A549 (cell line): ENCODE measurements at regions not wholly inside any gene's neighbourhood (a gene's known extent, or its start where the extent isn't known, plus 50 kb on each side); places are given as distances from the start of the nearest gene placed in this dataset.

Experiments used
- ATAC-seq, 2 experiments: fragments of 200-7000 bp in 1 of 2; fragments of >200 bp in 1 of 2; cut with Nextera tagmentation in 1 of 2; cut with Tn5 transposase in 1 of 2; 3 replicates each; pipeline versions ENCODE4 v1.8.0 to v1.9.1; 2018 to 2020; ENCODE audit warnings: mild to moderate bottlenecking in 1 of 2, moderate library complexity in 1 of 2
- CTCF ChIA-PET: fragments of 300-600 bp; sonication (Branson Sonifier 250); formaldehyde crosslinking; extraction: SDS; loops from one replicate; lab custom pipeline; 2021; ENCODE audit warnings: antibody characterized with exemption, inconsistent platforms; lab: Yijun Ruan, JAX
- POLR2A ChIA-PET: fragments of 350-600 bp; formaldehyde crosslinking; extraction: SDS; loops from one replicate; lab custom pipeline; 2021; ENCODE audit warnings: antibody characterized with exemption, inconsistent platforms; lab: Yijun Ruan, JAX
- DNase-seq, 2 experiments: peaks; one replicate each; pipeline versions ENCODE4 v3.0.0 to v3.0.0-alpha.2; 2011 to 2016; ENCODE audit warnings: low read depth in 1 of 2, low spot score in 1 of 2
- FAIRE-seq: peaks from 2 replicates; lab custom pipeline; 2011; peaks lifted over from hg19 to GRCh38; lab: Jason Lieb, UNC
- H3K27ac ChIP-seq, 2 experiments: fragments of >200 bp; sonication (Bioruptor Twin); formaldehyde crosslinking; 3 replicates each; pipeline ENCODE4 v1.5.1; 2016 to 2017
- H3K4me1 ChIP-seq: fragments of >200 bp; sonication (Bioruptor Twin); formaldehyde crosslinking; 3 replicates; pipeline ENCODE4 v1.6.1; 2016
- H3K4me2 ChIP-seq: fragments of >200 bp; sonication (Bioruptor Twin); formaldehyde crosslinking; 3 replicates; pipeline ENCODE4 v1.6.1; 2016
- H3K4me3 ChIP-seq: fragments of >200 bp; sonication (Bioruptor Twin); formaldehyde crosslinking; 3 replicates; pipeline ENCODE4 v1.5.1; 2016
- H3K9me3 ChIP-seq: fragments of >200 bp; sonication (Bioruptor Twin); formaldehyde crosslinking; 3 replicates; pipeline ENCODE4 v1.6.1; 2016
- BHLHE40 ChIP-seq: IDR thresholded peaks from 2 replicates; pipeline ENCODE4 v1.6.1; 2012; ENCODE audit warnings: low read depth, low read length, inconsistent platforms
- CBX2 ChIP-seq: fragments of 200-600 bp; sonication (generic); IDR thresholded peaks from 2 replicates; pipeline ENCODE4 v1.6.1; 2016; ENCODE audit warnings: low read depth, mild to moderate bottlenecking, borderline replicate concordance
- CBX8 ChIP-seq: fragments of 200-600 bp; sonication (generic); IDR thresholded peaks from 2 replicates; pipeline ENCODE4 v1.6.1; 2016
- CEBPB ChIP-seq, 2 experiments: fragments of >200 bp in 1 of 2; sonication (Bioruptor Twin) in 1 of 2; formaldehyde crosslinking in 1 of 2; IDR thresholded peaks; 2 replicates each; pipeline ENCODE4 v1.6.1; 2012 to 2016
- CHD2 ChIP-seq: fragments of 150-350 bp; IDR thresholded peaks from 2 replicates; pipeline ENCODE4 v1.6.1; 2014; ENCODE audit warnings: low read length; ENCODE audit not compliant: partially characterized antibody
- EP300 ChIP-seq, 2 experiments: fragments of >200 bp; sonication (Bioruptor Twin); formaldehyde crosslinking; IDR thresholded peaks; 2 replicates in 1 of 2; 3 replicates in 1 of 2; pipeline ENCODE4 v1.6.1; 2016 to 2017
- FOSB ChIP-seq: fragments of 250-450 bp; sonication (Bioruptor Pico); IDR thresholded peaks from 2 replicates; pipeline ENCODE4 v1.5.0; 2020; ENCODE audit warnings: mild to moderate bottlenecking, moderate library complexity
- FOSL2 ChIP-seq, 2 experiments: fragments of 450-650 bp in 1 of 2; fragments of >200 bp in 1 of 2; sonication (Bioruptor Twin) in 1 of 2; formaldehyde crosslinking; IDR thresholded peaks; 2 replicates each; pipeline versions ENCODE4 v1.5.0 to v1.6.1; 2016 to 2020; ENCODE audit warnings: mild to moderate bottlenecking in 1 of 2, moderate library complexity in 1 of 2
- FOXS1 ChIP-seq: fragments of 250-450 bp; sonication (Bioruptor Pico); IDR thresholded peaks from 2 replicates; pipeline ENCODE4 v1.5.0; 2020; ENCODE audit warnings: mild to moderate bottlenecking, moderate library complexity
- GATA3 ChIP-seq: IDR thresholded peaks from 2 replicates; pipeline ENCODE4 v1.6.1; 2012; ENCODE audit warnings: borderline replicate concordance
- HDAC2 ChIP-seq: fragments of 200-600 bp; sonication (generic); IDR thresholded peaks from 2 replicates; pipeline ENCODE4 v1.6.1; 2016
- HOXB13 ChIP-seq: fragments of 250-450 bp; sonication (Bioruptor Pico); IDR thresholded peaks from 2 replicates; pipeline ENCODE4 v1.5.0; 2020; ENCODE audit warnings: low read depth, mild to moderate bottlenecking, moderate library complexity
- JUN ChIP-seq, 2 experiments: fragments of >200 bp; sonication (Bioruptor Twin); formaldehyde crosslinking; IDR thresholded peaks; 2 replicates in 1 of 2; 3 replicates in 1 of 2; pipeline ENCODE4 v1.6.1; 2016 to 2017
- JUNB ChIP-seq: fragments of >200 bp; sonication (Bioruptor Twin); formaldehyde crosslinking; IDR thresholded peaks from 2 replicates; pipeline ENCODE4 v1.6.1; 2016
- MAFK ChIP-seq: fragments of 450-650 bp; IDR thresholded peaks from 2 replicates; pipeline ENCODE4 v1.6.1; 2014; ENCODE audit not compliant: partially characterized antibody
- MAZ ChIP-seq: fragments of 150-350 bp; IDR thresholded peaks from 2 replicates; pipeline ENCODE4 v1.6.1; 2014; ENCODE audit warnings: antibody characterized with exemption, low read depth, low read length, borderline replicate concordance
- MYC ChIP-seq: IDR thresholded peaks from 2 replicates; pipeline ENCODE4 v1.6.1; 2012; ENCODE audit warnings: mild to moderate bottlenecking, inconsistent platforms, low read length, improper control_type of control experiment, borderline replicate concordance
- NPAS2 ChIP-seq: fragments of 250-450 bp; sonication (Bioruptor Pico); IDR thresholded peaks from 2 replicates; pipeline ENCODE4 v1.8.0; 2022; ENCODE audit warnings: mild to moderate bottlenecking, moderate library complexity, borderline replicate concordance
- RAD21 ChIP-seq, 2 experiments: fragments of >200 bp in 1 of 2; sonication (Bioruptor Twin) in 1 of 2; formaldehyde crosslinking in 1 of 2; IDR thresholded peaks in 1 of 2; conservative IDR thresholded peaks in 1 of 2; 2 replicates in 1 of 2; 3 replicates in 1 of 2; pipeline ENCODE4 v1.6.1; 2012 to 2018; ENCODE audit warnings: inconsistent platforms in 1 of 2
- RARB ChIP-seq: fragments of 250-450 bp; sonication (Bioruptor Pico); IDR thresholded peaks from 2 replicates; pipeline ENCODE4 v1.8.0; 2021; ENCODE audit warnings: mild to moderate bottlenecking, moderate library complexity
- RFX5 ChIP-seq: fragments of 450-650 bp; IDR thresholded peaks from 2 replicates; pipeline ENCODE4 v1.7.1; 2014; ENCODE audit warnings: antibody characterized with exemption, mild to moderate bottlenecking, moderate library complexity
- SMC3 ChIP-seq: fragments of >200 bp; sonication (Bioruptor Twin); formaldehyde crosslinking; IDR thresholded peaks from 3 replicates; pipeline ENCODE4 v1.6.1; 2018; ENCODE audit warnings: inconsistent platforms
- TFCP2L1 ChIP-seq: fragments of 250-450 bp; sonication (Bioruptor Pico); IDR thresholded peaks from 2 replicates; pipeline ENCODE4 v1.5.0; 2021; ENCODE audit warnings: mild to moderate bottlenecking
- TP53 ChIP-seq: fragments of 250-450 bp; sonication (Bioruptor Pico); IDR thresholded peaks from 2 replicates; pipeline ENCODE4 v1.5.0; 2021; ENCODE audit warnings: mild to moderate bottlenecking, moderate library complexity
- ZC3H11A ChIP-seq: fragments of 450-650 bp; IDR thresholded peaks from 2 replicates; pipeline ENCODE4 v1.6.1; 2014; ENCODE audit warnings: antibody characterized with exemption, mild to moderate bottlenecking
- ZFP36 ChIP-seq: fragments of 450-650 bp; IDR thresholded peaks from 2 replicates; pipeline ENCODE4 v1.6.1; 2014; ENCODE audit warnings: borderline replicate concordance; ENCODE audit not compliant: partially characterized antibody
- ZNF302 ChIP-seq: fragments of 250-450 bp; sonication (Bioruptor Pico); IDR thresholded peaks from 2 replicates; pipeline ENCODE4 v1.9.0; 2021; ENCODE audit warnings: inconsistent platforms, mild to moderate bottlenecking, moderate library complexity
- ZSCAN20 ChIP-seq: fragments of 250-450 bp; sonication (Bioruptor Pico); IDR thresholded peaks from 2 replicates; pipeline ENCODE4 v1.8.0; 2022; ENCODE audit warnings: mild to moderate bottlenecking, moderate library complexity
- WGBS: methylation state at CpG from one replicate; pipeline ENCODE4 v1.1.6; 2017; ENCODE audit errors: missing lambda C conversion rate; 5-methylcytosine and 5-hydroxymethylcytosine counted together
- TF ChIP-seq, protein P1 (sequence below): fragments of >200 bp; sonication (Bioruptor Twin); formaldehyde crosslinking; IDR thresholded peaks from 3 replicates; pipeline ENCODE4 v1.5.1; 2016
- TF ChIP-seq, protein P2 (sequence below): fragments of >200 bp; sonication (Bioruptor Twin); formaldehyde crosslinking; IDR thresholded peaks from 3 replicates; pipeline ENCODE4 v1.6.1; 2016
- TF ChIP-seq, protein P3 (sequence below): fragments of 250-450 bp; sonication (Bioruptor Pico); IDR thresholded peaks from 2 replicates; pipeline ENCODE4 v1.5.0; 2020; ENCODE audit warnings: low read depth, mild to moderate bottlenecking, moderate library complexity

DNA sequence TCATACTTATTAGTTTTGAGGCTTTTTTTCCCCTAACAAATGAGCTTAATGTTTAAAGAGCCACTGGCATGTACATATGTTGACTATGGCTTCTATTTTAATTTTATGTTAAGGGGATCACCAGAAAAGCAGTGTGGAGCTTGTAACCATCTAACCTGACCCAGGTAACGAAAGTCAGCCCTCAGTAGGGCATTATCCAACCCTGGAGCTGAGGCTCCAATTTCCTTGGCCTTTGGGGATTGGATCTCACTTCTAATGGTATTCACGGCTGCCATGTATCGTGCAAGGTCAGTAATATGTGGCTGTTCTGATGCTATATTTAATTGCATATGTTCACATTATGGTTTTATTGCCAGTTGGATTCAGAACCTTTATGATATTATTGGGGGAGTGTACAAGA lies 75.2 kb upstream of the CCSER1 start:
- TF ChIP-seq, protein P1, sequence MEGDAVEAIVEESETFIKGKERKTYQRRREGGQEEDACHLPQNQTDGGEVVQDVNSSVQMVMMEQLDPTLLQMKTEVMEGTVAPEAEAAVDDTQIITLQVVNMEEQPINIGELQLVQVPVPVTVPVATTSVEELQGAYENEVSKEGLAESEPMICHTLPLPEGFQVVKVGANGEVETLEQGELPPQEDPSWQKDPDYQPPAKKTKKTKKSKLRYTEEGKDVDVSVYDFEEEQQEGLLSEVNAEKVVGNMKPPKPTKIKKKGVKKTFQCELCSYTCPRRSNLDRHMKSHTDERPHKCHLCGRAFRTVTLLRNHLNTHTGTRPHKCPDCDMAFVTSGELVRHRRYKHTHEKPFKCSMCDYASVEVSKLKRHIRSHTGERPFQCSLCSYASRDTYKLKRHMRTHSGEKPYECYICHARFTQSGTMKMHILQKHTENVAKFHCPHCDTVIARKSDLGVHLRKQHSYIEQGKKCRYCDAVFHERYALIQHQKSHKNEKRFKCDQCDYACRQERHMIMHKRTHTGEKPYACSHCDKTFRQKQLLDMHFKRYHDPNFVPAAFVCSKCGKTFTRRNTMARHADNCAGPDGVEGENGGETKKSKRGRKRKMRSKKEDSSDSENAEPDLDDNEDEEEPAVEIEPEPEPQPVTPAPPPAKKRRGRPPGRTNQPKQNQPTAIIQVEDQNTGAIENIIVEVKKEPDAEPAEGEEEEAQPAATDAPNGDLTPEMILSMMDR: no peak
- TF ChIP-seq FOSB (no peak), BHLHE40 (no peak), MAZ (no peak), HDAC2 (no peak), JUNB (no peak), MAFK (no peak), RARB (CRISPR knock-in tag) (no peak), ZC3H11A (no peak), FOXS1 (CRISPR knock-in tag) (no peak), HOXB13 (no peak), CHD2 (no peak)
- no peak overlapping the region for H3K4me3 ChIP-seq
- H3K4me2 ChIP-seq: no peak overlapping the region
- ChIA-PET POLR2A (no interaction called here), CTCF (no interaction called here)
- no peak overlapping the region for H3K27ac ChIP-seq
- FAIRE-seq (no peak), DNase-seq (no peak), ATAC-seq (no peak)
- no peaks in the 10 kb centered on the region for H3K4me1 ChIP-seq
- 45% methylated on average over 3 of the region's 3 CpGs for WGBS
- H3K9me3 ChIP-seq: no peaks in the 10 kb centered on the region

DNA sequence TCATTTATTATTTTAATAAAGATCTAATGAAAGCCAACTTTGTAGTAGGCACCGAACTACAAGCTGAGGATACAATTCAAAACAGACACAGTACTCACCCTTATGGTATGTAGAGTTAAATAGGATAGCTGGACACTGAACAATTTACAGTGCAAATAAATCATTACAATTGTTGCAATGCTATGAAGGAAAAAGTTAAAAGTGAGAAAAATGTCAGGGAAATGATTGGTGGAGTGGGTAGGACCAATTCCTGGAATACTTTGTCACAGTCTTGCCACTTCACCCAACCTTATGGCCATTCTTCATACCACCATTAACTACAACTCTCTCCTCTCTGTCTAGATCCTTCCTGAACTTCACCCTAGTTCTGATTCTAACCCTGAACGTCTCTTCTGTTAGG lies 70.1 kb upstream of the CCSER1 start:
- 8% methylated on average over 2 of the region's 2 CpGs for WGBS
- Histone ChIP-seq H3K27ac (no peak overlapping the region), H3K4me3 (no peak overlapping the region), H3K4me2 (no peak overlapping the region), H3K9me3 (no peaks in the 10 kb centered on the region), H3K4me1 (no peaks in the 10 kb centered on the region)
- POLR2A ChIA-PET: no interaction called here
- DNase-seq: no peak
- FAIRE-seq: no peak
- CTCF ChIA-PET: no interaction called here
- TF ChIP-seq JUNB: no peak
- TF ChIP-seq EP300 (IDR thresholded peaks at IDR 0.05): no peak
- TF ChIP-seq, protein P2, sequence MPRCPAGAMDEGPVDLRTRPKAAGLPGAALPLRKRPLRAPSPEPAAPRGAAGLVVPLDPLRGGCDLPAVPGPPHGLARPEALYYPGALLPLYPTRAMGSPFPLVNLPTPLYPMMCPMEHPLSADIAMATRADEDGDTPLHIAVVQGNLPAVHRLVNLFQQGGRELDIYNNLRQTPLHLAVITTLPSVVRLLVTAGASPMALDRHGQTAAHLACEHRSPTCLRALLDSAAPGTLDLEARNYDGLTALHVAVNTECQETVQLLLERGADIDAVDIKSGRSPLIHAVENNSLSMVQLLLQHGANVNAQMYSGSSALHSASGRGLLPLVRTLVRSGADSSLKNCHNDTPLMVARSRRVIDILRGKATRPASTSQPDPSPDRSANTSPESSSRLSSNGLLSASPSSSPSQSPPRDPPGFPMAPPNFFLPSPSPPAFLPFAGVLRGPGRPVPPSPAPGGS: no peak
- no peak for TF ChIP-seq CBX2
- TF ChIP-seq CBX8: no peak
- no peak for TF ChIP-seq RAD21 (conservative IDR thresholded peaks at IDR 0.05 in 1 of 2, IDR thresholded peaks at IDR 0.05 in 1 of 2)
- no peak for ATAC-seq

DNA sequence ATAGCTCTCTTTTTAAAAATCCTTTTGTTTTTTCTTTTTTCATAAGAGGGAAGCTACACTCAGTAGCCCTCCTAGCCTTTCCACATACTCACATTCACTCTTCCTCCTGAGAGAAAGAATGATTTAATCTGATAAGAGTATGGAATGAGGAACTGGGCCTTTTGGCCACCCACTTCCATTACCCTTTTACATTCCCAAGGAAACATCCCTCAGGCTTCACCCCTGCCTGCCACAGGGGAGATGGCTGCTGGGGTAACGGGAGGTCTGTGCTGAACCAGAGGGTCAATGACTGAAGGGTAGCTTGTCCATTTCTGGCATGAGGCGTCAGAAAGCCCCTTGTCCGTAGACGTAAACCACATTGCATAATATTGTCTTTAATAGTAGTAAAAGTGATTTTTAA lies 67.2 kb upstream of the CCSER1 start:
- 52% methylated on average over 4 of the region's 4 CpGs for WGBS
- H3K4me3 ChIP-seq: no peak overlapping the region
- DNase-seq: no peak
- no peaks in the 10 kb centered on the region for H3K9me3 ChIP-seq
- ATAC-seq: no peak
- H3K4me2 ChIP-seq: no peak overlapping the region
- TF ChIP-seq, protein P3, sequence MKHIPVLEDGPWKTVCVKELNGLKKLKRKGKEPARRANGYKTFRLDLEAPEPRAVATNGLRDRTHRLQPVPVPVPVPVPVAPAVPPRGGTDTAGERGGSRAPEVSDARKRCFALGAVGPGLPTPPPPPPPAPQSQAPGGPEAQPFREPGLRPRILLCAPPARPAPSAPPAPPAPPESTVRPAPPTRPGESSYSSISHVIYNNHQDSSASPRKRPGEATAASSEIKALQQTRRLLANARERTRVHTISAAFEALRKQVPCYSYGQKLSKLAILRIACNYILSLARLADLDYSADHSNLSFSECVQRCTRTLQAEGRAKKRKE (CRISPR knock-in tag): no peak
- TF ChIP-seq NPAS2: no peak
- no peak for FAIRE-seq
- H3K4me1 ChIP-seq: no peaks in the 10 kb centered on the region
- ChIA-PET POLR2A (no interaction called here), CTCF (no interaction called here)
- no peak overlapping the region for H3K27ac ChIP-seq

DNA sequence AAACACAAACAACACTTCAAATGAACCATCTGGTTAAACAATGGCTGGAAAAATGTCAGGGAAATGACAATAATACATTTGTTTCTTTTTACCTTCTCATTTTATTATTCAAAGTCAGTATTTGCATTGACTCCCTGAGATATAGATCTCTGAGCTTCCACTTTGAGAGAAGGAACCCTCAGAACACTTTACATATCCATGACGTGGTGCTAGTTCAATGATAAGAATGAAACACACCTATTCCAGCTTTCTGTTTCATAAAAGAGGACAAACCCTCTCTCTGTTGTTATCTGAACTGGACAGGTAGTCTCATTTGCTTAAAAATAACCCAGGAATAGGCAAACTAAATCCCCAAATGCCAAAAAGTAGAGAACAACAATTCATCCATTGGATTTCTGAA lies 65.3 kb upstream of the CCSER1 start:
- no peaks in the 10 kb centered on the region for H3K4me1 ChIP-seq
- DNase-seq (no peak), ATAC-seq (no peak), FAIRE-seq (no peak)
- WGBS: 5% methylated on average over 1 of the region's 1 CpG
- H3K27ac ChIP-seq: no peak overlapping the region
- no peak overlapping the region for H3K4me3 ChIP-seq
- H3K4me2 ChIP-seq: no peak overlapping the region
- ChIA-PET POLR2A (no interaction called here), CTCF (no interaction called here)
- H3K9me3 ChIP-seq: no peaks in the 10 kb centered on the region
- TF ChIP-seq TFCP2L1 (CRISPR knock-in tag) (no peak), BHLHE40 (no peak), TP53 (no peak), MYC (no peak), RFX5 (no peak), JUN (IDR thresholded peaks at IDR 0.05) (no peak), SMC3 (no peak), CEBPB (IDR thresholded peaks at IDR 0.05) (no peak), FOSL2 (IDR thresholded peaks at IDR 0.05) (no peak), FOSL2 (CRISPR knock-in tag; IDR thresholded peaks at IDR 0.05) (no peak), GATA3 (no peak), ZFP36 (no peak), ZNF302 (CRISPR knock-in tag) (no peak), RARB (CRISPR knock-in tag) (no peak), ZSCAN20 (CRISPR knock-in tag) (no peak), MAFK (no peak)
